Endothelial cell of umbilical vein (primary cell): ENCODE measurements at regions not wholly inside any gene's neighbourhood (a gene's known extent, or its start where the extent isn't known, plus 50 kb on each side); places are given as distances from the start of the nearest gene placed in this dataset.

ENCODE experiments used
- BruUV-seq: library from RNA; stranded (reverse); fragments of 400-500 nt; replicated peaks from 2 replicates; lab custom pipeline; 2021; lab: Mats Ljungman, UMichigan
- CTCF ChIA-PET: fragments of 300-600, 350-600 bp; sonication (Branson Sonifier 250); formaldehyde crosslinking; loops from one replicate; lab custom pipeline; 2021; ENCODE audit warnings: antibody characterized with exemption, inconsistent platforms; lab: Charles Lee
- POLR2A ChIA-PET: fragments of 300-600, 350-600 bp; sonication (Branson Sonifier 250); formaldehyde crosslinking; loops from one replicate; lab custom pipeline; 2021; ENCODE audit warnings: antibody characterized with exemption, inconsistent platforms; lab: Charles Lee
- DNase-seq: peaks from one replicate; pipeline ENCODE4 v3.0.0-alpha.2; 2011; ENCODE audit warnings: low read depth, low spot score
- FAIRE-seq: peaks from 2 replicates; lab custom pipeline; 2011; peaks lifted over from hg19 to GRCh38; lab: Jason Lieb, UNC
- H2AFZ ChIP-seq: 2 replicates; pipeline ENCODE4 v1.6.0; 2012; ENCODE audit warnings: low read depth, low read length, control low read depth, inconsistent platforms
- H3K27ac ChIP-seq: 2 replicates; pipeline ENCODE4 v1.5.1; 2011; ENCODE audit warnings: low read depth, mild to moderate bottlenecking, control low read depth, low read length, moderate library complexity; ENCODE audit not compliant: insufficient read depth
- H3K27me3 ChIP-seq, 2 experiments: 2 replicates each; pipeline versions ENCODE4 v1.6.0 to v1.6.1; 2011; ENCODE audit warnings: low read length in 2 of 2, mixed read lengths in 1 of 2; ENCODE audit not compliant: control insufficient read depth in 2 of 2, insufficient read depth in 2 of 2
- H3K36me3 ChIP-seq, 2 experiments: 2 replicates in 1 of 2; 3 replicates in 1 of 2; pipeline ENCODE4 v1.5.1; 2011; ENCODE audit warnings: low read length in 2 of 2, mild to moderate bottlenecking in 1 of 2, moderate library complexity in 1 of 2; ENCODE audit not compliant: control insufficient read depth in 2 of 2, insufficient read depth in 2 of 2; ENCODE audit errors: extremely low read depth in 1 of 2
- H3K4me1 ChIP-seq: 3 replicates; pipeline ENCODE4 v1.5.1; 2011; ENCODE audit warnings: mild to moderate bottlenecking, low read length; ENCODE audit not compliant: control insufficient read depth, insufficient read depth; ENCODE audit errors: extremely low read depth
- H3K4me2 ChIP-seq: 2 replicates; pipeline ENCODE4 v1.6.1; 2011; ENCODE audit warnings: low read length, control low read depth, mixed read lengths; ENCODE audit not compliant: insufficient read depth
- H3K4me3 ChIP-seq, 3 experiments: fragments of 200-600 bp in 1 of 3; sonication (generic), shearing (Covaris generic) in 1 of 3; replicated peaks in 1 of 3; 2 replicates each; pipeline ENCODE4 v1.5.1; 2011 to 2016; ENCODE audit warnings: control low read depth in 3 of 3, low read length in 3 of 3, mild to moderate bottlenecking in 2 of 3, inconsistent platforms in 1 of 3, low read depth in 1 of 3, moderate library complexity in 1 of 3; ENCODE audit not compliant: insufficient read depth in 1 of 3
- H3K79me2 ChIP-seq: 2 replicates; pipeline ENCODE4 v1.6.0; 2012; ENCODE audit warnings: low read length, inconsistent platforms; ENCODE audit not compliant: control insufficient read depth, insufficient read depth
- H3K9ac ChIP-seq: replicated peaks from 2 replicates; pipeline ENCODE3; 2011; ENCODE audit warnings: low read length, control low read depth; ENCODE audit not compliant: insufficient read depth; ENCODE audit errors: extremely low read depth
- H3K9me1 ChIP-seq: replicated peaks from 3 replicates; pipeline ENCODE4 v1.6.0; 2011; ENCODE audit warnings: mild to moderate bottlenecking, low read length; ENCODE audit not compliant: control insufficient read depth, insufficient read depth; ENCODE audit errors: extremely low read depth
- H3K9me3 ChIP-seq: replicated peaks from 2 replicates; pipeline ENCODE4 v1.5.1; 2012; ENCODE audit warnings: low read length, inconsistent platforms; ENCODE audit not compliant: control insufficient read depth, insufficient read depth
- H4K20me1 ChIP-seq: replicated peaks from 2 replicates; pipeline ENCODE3; 2011; ENCODE audit warnings: mild to moderate bottlenecking, low read length; ENCODE audit not compliant: control insufficient read depth, insufficient read depth; ENCODE audit errors: extremely low read depth
- CTCF ChIP-seq, 2 donors: IDR thresholded peaks; 1 replicate in 1 of 2; 2 replicates in 1 of 2; pipeline ENCODE4 v1.5.1; 2011; ENCODE audit warnings: low read length in 2 of 2, mild to moderate bottlenecking in 2 of 2, moderate library complexity in 2 of 2, control low read depth in 1 of 2, inconsistent platforms in 1 of 2, low read depth in 1 of 2; ENCODE audit not compliant: insufficient read depth in 1 of 2; ENCODE audit errors: extremely low read depth in 1 of 2
- EZH2 ChIP-seq: IDR thresholded peaks from 2 replicates; pipeline ENCODE4 v1.6.1; 2012; ENCODE audit warnings: borderline replicate concordance, low read depth, mild to moderate bottlenecking, moderate library complexity, low read length, inconsistent platforms; ENCODE audit not compliant: severe bottlenecking
- FOS ChIP-seq: IDR thresholded peaks from 2 replicates; pipeline ENCODE4 v1.6.1; 2011; ENCODE audit warnings: mild to moderate bottlenecking, low read length, moderate library complexity, borderline replicate concordance; ENCODE audit not compliant: insufficient read depth
- GATA2 ChIP-seq: IDR thresholded peaks from 2 replicates; pipeline ENCODE4 v1.7.0; 2011; ENCODE audit warnings: low read depth, mild to moderate bottlenecking, moderate library complexity, mixed read lengths, low read length; ENCODE audit not compliant: insufficient read length, insufficient read depth
- JUN ChIP-seq: IDR thresholded peaks from 2 replicates; pipeline ENCODE4 v1.6.1; 2011; ENCODE audit warnings: borderline replicate concordance, low read depth; ENCODE audit not compliant: insufficient read length, insufficient read depth
- MAX ChIP-seq: IDR thresholded peaks from 2 replicates; pipeline ENCODE4 v1.6.1; 2011; ENCODE audit not compliant: insufficient read depth, insufficient read length
- MYC ChIP-seq: IDR thresholded peaks from one replicate; pipeline ENCODE4 v1.6.1; 2011; ENCODE audit warnings: mild to moderate bottlenecking, low read depth, low read length
- POLR2A ChIP-seq: IDR thresholded peaks from 2 replicates; pipeline ENCODE4 v1.6.1; 2012; ENCODE audit warnings: low read depth, mild to moderate bottlenecking, control low read depth, low read length
- POLR2AphosphoS5 ChIP-seq: IDR thresholded peaks from 2 replicates; pipeline ENCODE4 v1.6.1; 2012; ENCODE audit warnings: low read depth, mild to moderate bottlenecking, control low read depth, low read length, moderate library complexity; ENCODE audit not compliant: insufficient read depth
- dilution Hi-C: fragments of 300-500 bp; cut with MboI; formaldehyde crosslinking; loops from one replicate; pipeline ENCODE4 v1.15.0; 2019; ENCODE audit warnings: low sequenced_read_pairs; ENCODE audit not compliant: extremely low pct_ligation_motif_present
- intact Hi-C: fragments of 100-400 bp; cut with micrococcal nuclease; formaldehyde crosslinking; loops from one replicate; pipeline ENCODE4 v1.10.0; 2022

- no peak overlapping the region for H2AFZ ChIP-seq
- no peak overlapping the region for H3K9ac ChIP-seq
- H3K27ac ChIP-seq: peak overlapping the region; percentile 71
- no peaks in the 10 kb centered on the region for H3K36me3 ChIP-seq
- dilution Hi-C loops: no loop called here
- CTCF ChIA-PET: interaction anchor here (0.9 to 2.6 kb wide), 6 partner anchors 12 to 76 kb away, joined by 3 to 17 read pairs (median 5); partner anchors contain the start of gene ZEB2
- TF ChIP-seq MAX: no peak
- no peak for TF ChIP-seq POLR2AphosphoS5
- TF ChIP-seq MYC: no peak
- no peak for TF ChIP-seq POLR2A
- TF ChIP-seq CTCF (IDR thresholded peaks at IDR 0.05; ENCODE audit: extremely low read depth in 1 of 2, insufficient read depth in 1 of 2, low read depth in 1 of 2, low read length in 2 of 2): no peak
- no peak for TF ChIP-seq FOS
- no peak for TF ChIP-seq GATA2
- TF ChIP-seq EZH2: no peak
- no peak for TF ChIP-seq JUN
- peaks cover 38% of the 10 kb centered on the region for H3K4me1 ChIP-seq
- POLR2A ChIA-PET: no interaction called here
- H3K79me2 ChIP-seq: no peaks in the 10 kb centered on the region
- H3K27me3 ChIP-seq: no peaks in the 10 kb centered on the region
- no peak overlapping the region for H3K4me3 ChIP-seq
- H3K9me1 ChIP-seq: no peaks in the 10 kb centered on the region
- H3K9me3 ChIP-seq: no peaks in the 10 kb centered on the region
- intact Hi-C loops: loop anchor here (1.0 to 5.0 kb wide), 9 partner anchors 12 to 1157 kb away; a partner anchor contains a TSS
- H3K4me2 ChIP-seq: peak overlapping the region; percentile 69
- no peaks in the 10 kb centered on the region for H4K20me1 ChIP-seq
- FAIRE-seq (no peak), DNase-seq (no peak)
- BruUV-seq: no TSS peak
These were observed 75.8 kb upstream of the ZEB2 start for GRCh38 chr2:144595686-144596072.
